ENCODE measurements at regions not wholly inside any gene's neighbourhood (a gene's known extent, or its start where the extent isn't known, plus 50 kb on each side); places are given as distances from the start of the nearest gene placed in this dataset.

GRCh38 chr3:1752205-1752604 lies 346.5 kb upstream of the CNTN4 start:
- TF ChIP-seq, protein P1, sequence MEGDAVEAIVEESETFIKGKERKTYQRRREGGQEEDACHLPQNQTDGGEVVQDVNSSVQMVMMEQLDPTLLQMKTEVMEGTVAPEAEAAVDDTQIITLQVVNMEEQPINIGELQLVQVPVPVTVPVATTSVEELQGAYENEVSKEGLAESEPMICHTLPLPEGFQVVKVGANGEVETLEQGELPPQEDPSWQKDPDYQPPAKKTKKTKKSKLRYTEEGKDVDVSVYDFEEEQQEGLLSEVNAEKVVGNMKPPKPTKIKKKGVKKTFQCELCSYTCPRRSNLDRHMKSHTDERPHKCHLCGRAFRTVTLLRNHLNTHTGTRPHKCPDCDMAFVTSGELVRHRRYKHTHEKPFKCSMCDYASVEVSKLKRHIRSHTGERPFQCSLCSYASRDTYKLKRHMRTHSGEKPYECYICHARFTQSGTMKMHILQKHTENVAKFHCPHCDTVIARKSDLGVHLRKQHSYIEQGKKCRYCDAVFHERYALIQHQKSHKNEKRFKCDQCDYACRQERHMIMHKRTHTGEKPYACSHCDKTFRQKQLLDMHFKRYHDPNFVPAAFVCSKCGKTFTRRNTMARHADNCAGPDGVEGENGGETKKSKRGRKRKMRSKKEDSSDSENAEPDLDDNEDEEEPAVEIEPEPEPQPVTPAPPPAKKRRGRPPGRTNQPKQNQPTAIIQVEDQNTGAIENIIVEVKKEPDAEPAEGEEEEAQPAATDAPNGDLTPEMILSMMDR (IDR thresholded peaks at IDR 0.05 in 4 of 5, conservative IDR thresholded peaks at IDR 0.05 in 1 of 5), result no peak
- no peak for TF ChIP-seq POLR2A (IDR thresholded peaks at IDR 0.05)

Measured in gastrocnemius medialis (tissue), 4 donors.